ENCODE measurements at regions not wholly inside any gene's neighbourhood (a gene's known extent, or its start where the extent isn't known, plus 50 kb on each side); places are given as distances from the start of the nearest gene placed in this dataset.
"Not testable (repeated sequence)": the region's sequence is repeated elsewhere in the genome, so short reads cannot be mapped to it uniquely, and the experiment has no call there.

DNA sequence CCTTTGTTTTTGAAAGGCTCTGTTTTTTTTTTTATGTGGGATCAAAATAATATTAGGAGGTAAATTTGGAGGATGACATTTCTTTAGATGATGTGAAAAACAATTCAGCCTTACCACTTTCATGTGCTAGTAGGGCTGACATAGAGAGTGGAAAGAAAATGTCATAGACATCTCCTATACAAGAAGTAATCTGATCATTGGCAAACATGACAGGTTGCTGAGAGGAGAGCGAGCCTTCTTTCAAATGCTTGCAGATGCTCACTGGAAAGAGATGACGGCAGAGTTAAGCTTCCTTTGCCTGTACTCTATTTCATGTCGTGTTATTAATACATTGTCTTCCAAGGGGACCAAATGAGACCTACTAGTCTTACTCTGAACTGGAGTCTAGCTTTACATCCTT is 160.1 kb upstream of the DAP start:
- DNase-seq (ENCODE audit: insufficient read length, low spot score) (no peak), FAIRE-seq (no peak)

GRCh38 chr5:10920400-10920799 is 159.4 kb upstream of the DAP start:
- FAIRE-seq (no peak), DNase-seq (ENCODE audit: insufficient read length, low spot score) (no peak)

DNA sequence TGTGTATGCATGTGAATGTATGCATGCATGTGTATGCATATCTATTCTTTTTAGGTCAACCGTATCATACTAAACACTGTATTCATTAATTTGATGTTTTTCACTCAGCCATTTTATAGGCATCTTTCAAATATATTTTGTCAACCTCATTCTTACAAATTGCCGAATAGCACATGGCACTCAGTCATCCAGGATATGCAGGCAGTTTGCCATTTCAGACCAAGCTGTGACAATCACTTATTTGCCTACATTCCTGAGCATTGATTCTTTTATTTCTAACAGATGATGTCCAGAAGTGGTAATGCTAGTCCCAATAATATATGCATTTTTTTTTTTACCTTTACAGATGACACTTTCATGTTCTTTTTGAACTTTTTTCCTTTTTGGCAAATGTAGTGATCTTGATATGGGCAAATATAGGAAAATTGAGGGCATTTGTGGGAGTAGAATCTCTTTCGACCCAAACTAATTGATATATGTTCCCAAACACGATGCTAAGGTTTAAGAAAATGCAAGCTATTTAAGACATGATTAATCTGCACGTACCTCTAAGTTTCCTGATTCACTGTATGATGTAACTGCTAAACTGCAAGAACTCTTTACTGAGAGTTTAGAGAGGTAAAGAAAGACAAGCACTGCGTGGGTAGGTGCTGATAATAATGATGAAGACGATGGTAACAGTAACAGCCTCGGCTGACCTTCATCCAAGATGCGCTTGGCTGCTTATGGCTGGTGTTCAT is 153.9 kb upstream of the DAP start:
- FAIRE-seq (peak; percentile 13), DNase-seq (ENCODE audit: insufficient read length, low spot score) (no peak)

DNA sequence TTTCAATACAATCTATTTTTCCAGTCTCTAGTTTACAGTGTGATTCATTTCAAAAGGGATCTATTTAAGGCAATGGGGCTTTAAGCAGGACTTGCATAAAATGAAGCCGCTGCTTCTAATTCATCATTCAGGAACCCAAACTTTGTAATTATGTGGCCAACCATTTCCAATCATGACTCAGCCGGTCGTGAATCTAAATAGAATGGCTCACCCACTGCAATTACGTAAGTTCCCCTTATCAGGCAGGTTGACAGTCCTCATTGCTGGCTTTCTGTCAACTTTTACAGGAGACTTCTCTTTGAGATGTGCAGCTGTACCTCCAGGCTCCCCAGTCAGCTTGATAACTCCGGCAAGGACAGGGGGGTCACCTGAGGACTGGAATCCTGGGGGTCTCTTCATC is 152.8 kb upstream of the DAP start:
- FAIRE-seq: no peak
- DNase-seq (ENCODE audit: insufficient read length, low spot score): peak; percentile 80

GRCh38 chr5:10913181-10913810 is 152.3 kb upstream of the DAP start:
- no peak for DNase-seq (ENCODE audit: insufficient read length, low spot score)
- no peak for FAIRE-seq

DNA sequence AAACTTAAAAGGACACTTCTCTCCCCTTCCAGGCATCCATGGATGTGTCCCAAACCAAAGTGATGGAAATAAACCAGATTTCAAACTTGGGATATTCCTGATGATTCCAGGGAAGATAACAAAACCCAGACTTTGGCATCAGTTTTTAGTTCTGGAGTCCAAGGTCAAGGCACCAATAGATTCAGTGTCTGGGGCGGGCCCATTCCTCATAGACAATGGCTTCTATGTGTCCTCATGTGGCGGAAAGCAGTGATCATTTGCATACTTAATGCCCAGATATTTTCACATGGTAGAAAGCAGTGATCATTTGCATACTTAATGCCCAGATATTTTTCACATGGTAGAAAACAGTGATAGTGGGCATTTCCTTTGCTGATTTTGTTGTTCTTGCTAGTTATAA is 151.4 kb upstream of the DAP start:
- DNase-seq (ENCODE audit: insufficient read length, low spot score): no peak
- no peak for FAIRE-seq

GRCh38 chr5:10910261-10910660 is 149.2 kb upstream of the DAP start:
- FAIRE-seq: no peak
- no peak for DNase-seq (ENCODE audit: insufficient read length, low spot score)

DNA sequence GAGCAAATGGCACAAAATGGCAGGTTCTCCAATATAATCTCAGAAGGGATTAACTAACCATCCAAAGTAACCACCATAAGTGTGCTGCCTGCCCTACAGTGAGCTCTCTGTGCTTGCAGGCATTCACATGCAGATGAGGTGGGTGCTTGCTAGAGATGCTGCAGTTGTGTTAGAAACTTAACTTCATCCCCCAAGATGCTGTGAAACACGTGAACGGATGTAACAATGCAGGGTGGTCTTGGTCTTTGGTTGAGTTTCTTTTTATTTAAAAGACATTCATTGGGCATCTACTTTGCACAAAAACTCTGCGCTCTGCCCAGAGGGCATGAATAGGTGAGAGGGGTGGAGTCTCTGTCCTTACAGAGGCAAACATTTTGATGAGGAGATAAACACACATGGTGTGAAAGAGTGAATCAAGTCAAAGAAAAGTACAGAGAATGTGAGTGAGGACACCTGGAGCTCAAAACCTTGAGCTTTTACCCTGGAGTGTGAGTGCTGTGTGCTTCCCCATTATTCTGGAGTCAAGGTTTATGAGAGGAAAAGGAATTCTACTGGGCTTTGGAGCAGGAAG is 143.9 kb upstream of the DAP start:
- DNase-seq (ENCODE audit: insufficient read length, low spot score) (no peak), FAIRE-seq (no peak)

DNA sequence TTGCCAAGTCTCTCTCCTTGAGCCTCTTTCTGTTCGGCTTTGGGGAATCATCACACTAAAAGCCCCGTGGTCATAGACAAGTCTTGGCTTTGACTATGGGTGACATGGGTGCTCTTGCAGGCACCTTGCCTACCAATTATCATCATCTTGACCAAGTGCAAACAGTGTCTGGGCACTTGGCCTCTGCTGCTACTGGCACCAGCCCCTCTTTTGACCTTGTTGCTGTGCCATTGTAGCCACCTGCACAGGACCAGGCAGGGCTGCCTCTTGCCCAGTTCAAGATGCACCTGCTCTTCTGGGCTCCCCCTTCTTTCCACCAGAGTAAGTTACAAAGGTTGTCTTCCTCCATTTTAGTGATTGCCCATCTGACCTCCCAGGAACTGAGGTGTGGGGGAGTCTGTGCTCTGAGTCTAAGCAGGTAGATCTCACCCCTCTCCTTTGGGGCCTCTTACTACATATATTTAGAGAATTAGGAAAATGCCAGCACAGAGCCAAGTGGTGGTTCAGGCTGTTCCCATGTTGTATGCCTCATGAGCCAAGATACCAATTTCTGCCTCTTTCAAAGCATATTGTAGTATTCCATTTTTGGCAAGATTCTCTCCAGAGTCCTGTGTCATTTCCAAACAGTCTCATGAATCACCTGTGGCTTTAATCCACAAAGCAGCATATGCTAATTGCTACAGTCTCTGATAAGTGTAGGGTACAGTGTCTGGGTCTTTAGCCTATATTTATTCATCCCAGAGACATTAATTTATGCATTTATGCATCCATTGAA is 142.9 kb upstream of the DAP start:
- FAIRE-seq: no peak
- no peak for DNase-seq (ENCODE audit: insufficient read length, low spot score)

DNA sequence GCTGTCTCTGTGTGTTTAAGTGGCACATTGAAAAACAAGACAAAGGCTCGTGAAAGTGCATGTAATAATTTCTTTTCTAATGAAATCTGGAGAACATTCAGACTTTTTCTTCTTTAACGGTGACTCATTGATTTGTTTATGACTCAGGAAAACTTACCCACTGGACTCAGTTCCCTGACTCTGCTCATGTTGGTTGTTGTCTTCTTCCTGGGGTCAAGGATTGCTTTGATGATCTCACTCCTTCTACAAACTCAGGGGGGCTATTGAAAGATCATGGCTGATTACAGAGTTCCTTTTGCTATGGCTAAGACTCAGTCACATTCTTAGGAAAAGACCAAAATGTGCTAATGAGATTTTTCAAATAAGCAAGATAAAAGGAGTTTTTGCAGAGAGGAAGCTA is 141.1 kb upstream of the DAP start:
- FAIRE-seq (no peak), DNase-seq (ENCODE audit: insufficient read length, low spot score) (no peak)

DNA sequence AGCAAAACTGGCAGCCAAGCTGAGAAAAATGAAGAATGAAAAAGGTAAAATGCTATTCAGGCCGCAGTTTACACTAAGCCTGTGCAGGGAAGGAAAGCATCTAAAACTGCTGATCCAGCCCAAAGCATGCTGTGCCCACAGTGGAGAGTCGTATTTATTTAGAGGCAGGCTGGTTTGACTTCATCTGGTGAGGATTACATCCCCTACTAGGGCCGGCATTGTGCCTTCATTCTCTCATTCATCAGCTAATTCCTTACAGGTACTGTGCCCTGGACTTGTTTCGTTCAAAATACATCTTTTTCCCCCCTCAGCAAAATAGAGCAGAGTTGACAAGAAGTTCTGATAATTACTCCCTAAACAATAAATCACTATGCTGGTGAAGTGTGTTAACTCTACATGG is 137.5 kb upstream of the DAP start:
- DNase-seq (ENCODE audit: insufficient read length, low spot score) (no peak), FAIRE-seq (no peak)

- DNase-seq (ENCODE audit: insufficient read length, low spot score) (no peak), FAIRE-seq (peak; percentile 33)
These were observed 135.0 kb upstream of the DAP start for GRCh38 chr5:10896016-10896415.

DNA sequence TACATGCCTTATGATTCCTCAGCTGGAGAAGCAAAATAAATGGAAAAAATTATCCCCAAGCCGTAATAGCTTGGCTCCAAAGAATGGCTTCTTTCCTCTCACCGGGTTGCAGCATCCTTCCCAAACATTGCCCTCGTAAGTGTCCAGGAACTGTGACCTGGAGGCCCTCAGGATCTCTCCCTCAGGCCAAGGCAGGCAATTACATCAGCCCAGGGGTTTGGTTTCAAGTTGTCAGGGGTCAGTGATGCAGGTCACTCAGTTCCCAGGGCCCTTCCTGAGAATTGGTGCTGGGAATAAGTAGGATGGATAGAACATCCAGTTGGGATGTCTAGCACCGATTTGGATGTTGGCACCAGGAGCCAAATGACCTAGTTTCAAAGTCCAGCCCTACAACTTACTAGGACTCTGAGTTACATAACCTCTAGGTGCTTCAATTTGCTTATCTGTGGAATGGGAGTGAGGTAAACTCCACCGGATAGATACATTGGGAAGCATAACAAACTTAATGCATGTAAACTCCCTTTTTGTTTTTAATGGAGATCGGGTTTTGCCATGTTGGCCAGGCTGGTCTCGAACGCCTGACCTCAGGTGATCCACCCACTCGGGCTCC is 133.5 kb upstream of the DAP start:
- no peak for FAIRE-seq

DNA sequence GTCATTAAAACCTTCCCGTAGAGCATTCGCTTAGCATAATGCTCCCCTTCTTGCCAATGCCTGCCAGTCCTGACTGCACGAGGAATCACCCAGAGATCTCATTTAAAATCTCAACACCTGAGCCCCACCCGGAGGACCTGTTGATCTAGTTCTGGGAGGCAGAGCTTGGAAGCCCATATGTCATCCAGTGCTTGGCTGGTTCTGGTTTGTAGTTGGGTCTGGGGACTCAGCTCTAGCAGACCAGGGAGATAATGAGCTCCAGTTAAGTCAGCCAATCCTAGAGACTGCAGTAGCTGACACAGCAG is 131.8 kb upstream of the DAP start:
- DNase-seq (ENCODE audit: insufficient read length, low spot score) (no peak), FAIRE-seq (no peak)

More for the DNA sequence above, 133.5 kb upstream of the DAP start:
- no peak for DNase-seq (ENCODE audit: insufficient read length, low spot score)

GRCh38 chr5:10892147-10892910 is 131.3 kb upstream of the DAP start:
- FAIRE-seq (peak; percentile 23), DNase-seq (ENCODE audit: insufficient read length, low spot score) (no peak)

GRCh38 chr5:10891193-10891592 is 130.2 kb upstream of the DAP start:
- no peak for FAIRE-seq
- no peak for DNase-seq (ENCODE audit: insufficient read length, low spot score)

DNA sequence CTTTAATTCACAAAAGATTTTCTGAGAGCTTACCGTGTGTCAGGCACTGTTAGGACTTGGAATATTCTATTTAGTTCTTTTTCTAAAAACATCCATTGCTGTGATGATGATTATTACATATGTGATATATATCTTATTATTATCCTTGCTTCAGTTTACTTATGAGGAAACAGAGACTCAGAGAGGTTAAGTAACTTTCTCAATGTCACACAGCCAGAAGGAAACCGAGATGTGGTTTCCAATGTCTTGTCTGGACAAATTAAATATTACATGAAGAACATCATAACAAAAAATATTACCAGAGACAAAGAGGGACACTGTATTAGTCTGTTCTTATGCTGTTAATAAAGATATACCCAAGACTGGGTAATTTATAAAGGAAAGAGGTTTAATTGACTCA is 125.5 kb upstream of the DAP start:
- FAIRE-seq (no peak), DNase-seq (ENCODE audit: insufficient read length, low spot score) (no peak)

- DNase-seq (ENCODE audit: insufficient read length, low spot score): peak; percentile 69
- peak; percentile 80 for FAIRE-seq
These were observed 124.0 kb upstream of the DAP start for GRCh38 chr5:10885026-10885425.

GRCh38 chr5:10883945-10884344 is 122.9 kb upstream of the DAP start:
- not testable (repeated sequence) for DNase-seq (ENCODE audit: insufficient read length, low spot score); FAIRE-seq

GRCh38 chr5:10880934-10881333 is 119.9 kb upstream of the DAP start:
- DNase-seq (ENCODE audit: insufficient read length, low spot score): no peak
- no peak for FAIRE-seq
